Thymus (tissue), 11 donors: ENCODE measurements at regions not wholly inside any gene's neighbourhood (a gene's known extent, or its start where the extent isn't known, plus 50 kb on each side); places are given as distances from the start of the nearest gene placed in this dataset.

Experiments
- DNase-seq, 9 donors: peaks; one replicate each; pipeline ENCODE4 v3.0.0-alpha.2; 2013; ENCODE audit warnings: low spot score in 9 of 9, low read depth in 6 of 9, missing footprints in 1 of 9
- H3K27ac ChIP-seq, 2 donors: one replicate each; pipeline ENCODE4 v1.5.1; 2013; ENCODE audit warnings: control low read depth in 1 of 2, low read depth in 1 of 2, low read length in 1 of 2, mild to moderate bottlenecking in 1 of 2, moderate library complexity in 1 of 2
- H3K27me3 ChIP-seq, 2 donors: one replicate each; pipeline ENCODE4 v1.5.1; 2013; ENCODE audit warnings: low read length in 1 of 2; ENCODE audit not compliant: control insufficient read depth in 2 of 2, insufficient read depth in 1 of 2
- H3K36me3 ChIP-seq, 2 donors: one replicate each; pipeline ENCODE4 v1.5.1; 2013; ENCODE audit warnings: low read length in 1 of 2, mild to moderate bottlenecking in 1 of 2, moderate library complexity in 1 of 2; ENCODE audit not compliant: control insufficient read depth in 2 of 2, insufficient read depth in 2 of 2
- H3K4me1 ChIP-seq, 2 donors: one replicate each; pipeline ENCODE4 v1.5.1; 2013; ENCODE audit warnings: low read length in 2 of 2; ENCODE audit not compliant: control insufficient read depth in 2 of 2, insufficient read depth in 2 of 2
- H3K4me3 ChIP-seq, 2 donors: one replicate each; pipeline ENCODE4 v1.5.1; 2013; ENCODE audit warnings: low read length in 2 of 2, control low read depth in 1 of 2, mild to moderate bottlenecking in 1 of 2
- H3K9me3 ChIP-seq, 2 donors: one replicate each; pipeline ENCODE4 v1.5.1; 2013; ENCODE audit warnings: low read length in 1 of 2, mild to moderate bottlenecking in 1 of 2; ENCODE audit not compliant: control insufficient read depth in 2 of 2, insufficient read depth in 1 of 2
- WGBS: extraction: QIAGEN DNeasy Blood & Tissue Kit; methylation state at CpG from one replicate; pipeline ENCODE4 v1.1.7; 2013; 5-methylcytosine and 5-hydroxymethylcytosine counted together
- donor health status: healthy.

- no peaks in the 10 kb centered on the region for H3K4me1 ChIP-seq
- no peak overlapping the region for H3K27ac ChIP-seq
- DNase-seq, result no peak
- H3K36me3 ChIP-seq, result no peaks in the 10 kb centered on the region
- 97% methylated on average over 2 of the region's 2 CpGs for WGBS
- H3K4me3 ChIP-seq, result no peak overlapping the region
- H3K27me3 ChIP-seq, result no peaks in the 10 kb centered on the region
- no peaks in the 10 kb centered on the region for H3K9me3 ChIP-seq
Observed at GRCh38 chr11:100550298-100550697, 136.8 kb upstream of the ARHGAP42 start.

DNA sequence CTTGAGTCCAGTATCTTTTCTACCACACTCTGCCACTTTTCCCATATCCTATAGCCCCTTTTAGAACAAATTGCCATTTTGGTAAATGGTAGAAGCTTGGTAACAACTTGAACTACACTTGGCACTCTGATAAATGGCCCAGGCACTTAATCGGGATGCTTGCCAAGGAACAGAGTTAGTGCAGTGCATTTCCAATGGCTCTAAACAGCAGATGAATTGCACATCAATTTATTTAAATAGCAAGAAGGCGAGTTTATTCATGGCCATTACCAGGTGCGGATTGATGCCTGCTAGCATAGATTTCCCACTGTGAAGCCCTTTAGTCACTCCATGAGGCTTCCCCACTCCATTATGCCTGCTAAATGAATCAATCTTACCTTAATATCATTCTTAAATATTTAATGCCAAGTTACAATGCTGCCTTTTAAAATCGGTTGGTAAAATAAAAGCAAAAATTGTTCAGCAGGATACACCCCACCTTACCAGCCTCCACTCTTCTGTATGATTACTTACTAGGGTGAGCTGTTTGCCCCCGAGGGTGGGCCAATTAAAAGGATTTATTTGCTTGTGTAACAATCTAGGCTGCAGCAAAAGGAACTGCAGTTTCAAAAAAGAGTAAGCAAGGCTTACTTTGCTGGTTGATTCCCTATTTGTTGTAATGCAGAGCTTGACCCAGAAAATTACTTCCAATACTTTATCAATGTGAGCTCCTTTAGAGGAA is 136.0 kb upstream of the ARHGAP42 start:
- no peak overlapping the region for H3K4me3 ChIP-seq
- 64% methylated on average over 5 of the region's 5 CpGs for WGBS
- no peak overlapping the region for H3K27ac ChIP-seq
- no peaks in the 10 kb centered on the region for H3K4me1 ChIP-seq
- H3K9me3 ChIP-seq, result no peaks in the 10 kb centered on the region
- no peaks in the 10 kb centered on the region for H3K36me3 ChIP-seq
- no peaks in the 10 kb centered on the region for H3K27me3 ChIP-seq
- DNase-seq, result no peak

DNA sequence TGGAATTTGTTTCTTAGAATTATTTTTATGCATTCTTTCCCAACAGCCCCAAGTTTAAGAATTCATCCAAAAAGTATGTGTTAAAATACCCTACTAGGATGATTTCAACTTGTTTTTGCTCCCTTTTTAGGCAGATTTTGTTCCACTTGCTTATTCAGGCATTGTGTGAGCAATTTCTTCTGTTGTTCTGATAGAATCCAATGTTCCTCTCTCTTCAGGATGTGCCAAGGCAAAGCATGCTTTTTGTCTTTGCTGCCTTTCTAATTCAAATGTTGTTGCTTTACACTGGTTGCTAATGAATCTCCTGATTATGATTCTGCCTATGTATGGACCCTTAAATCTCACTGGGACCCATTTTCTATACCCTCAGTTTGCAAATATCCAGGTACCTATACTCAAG is 131.2 kb upstream of the ARHGAP42 start:
- no peak overlapping the region for H3K4me3 ChIP-seq
- no peak for DNase-seq
- no peak overlapping the region for H3K27ac ChIP-seq
- H3K4me1 ChIP-seq, result no peaks in the 10 kb centered on the region
- no peaks in the 10 kb centered on the region for H3K36me3 ChIP-seq
- H3K9me3 ChIP-seq, result no peaks in the 10 kb centered on the region
- H3K27me3 ChIP-seq, result no peaks in the 10 kb centered on the region

- 84% methylated on average over 1 of the region's 1 CpG for WGBS
- H3K9me3 ChIP-seq, result no peaks in the 10 kb centered on the region
- no peaks in the 10 kb centered on the region for H3K27me3 ChIP-seq
- H3K4me3 ChIP-seq, result no peak overlapping the region
- H3K36me3 ChIP-seq, result no peaks in the 10 kb centered on the region
- DNase-seq, result no peak
- no peak overlapping the region for H3K27ac ChIP-seq
- no peaks in the 10 kb centered on the region for H3K4me1 ChIP-seq
Observed at GRCh38 chr11:100556781-100557180, 130.3 kb upstream of the ARHGAP42 start.

GRCh38 chr11:100557830-100558611 is 129.1 kb upstream of the ARHGAP42 start:
- DNase-seq, result no peak
- no peak overlapping the region for H3K27ac ChIP-seq
- H3K36me3 ChIP-seq, result no peaks in the 10 kb centered on the region
- 88% methylated on average over 8 of the region's 8 CpGs for WGBS
- H3K9me3 ChIP-seq, result no peaks in the 10 kb centered on the region
- H3K4me3 ChIP-seq, result no peak overlapping the region
- H3K27me3 ChIP-seq, result no peaks in the 10 kb centered on the region
- H3K4me1 ChIP-seq, result no peaks in the 10 kb centered on the region

DNA sequence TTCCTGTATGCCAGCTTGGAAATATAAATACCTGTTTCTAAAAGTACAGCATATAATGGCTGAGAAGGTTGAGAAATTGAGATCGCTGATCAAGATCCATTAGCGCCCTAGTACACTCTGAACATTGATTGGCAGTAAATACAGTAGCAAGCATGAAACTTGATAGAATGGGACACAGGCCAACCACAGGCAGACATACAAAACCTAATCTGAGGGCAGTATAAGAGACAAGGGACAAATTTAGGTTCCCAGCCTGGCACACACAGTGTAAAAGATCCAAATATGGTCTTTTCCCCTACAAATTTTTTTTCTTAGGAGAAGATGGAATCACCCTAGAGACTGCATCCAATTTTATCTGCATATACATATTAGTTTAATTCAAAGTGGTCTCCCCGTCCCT is 126.5 kb upstream of the ARHGAP42 start:
- no peak overlapping the region for H3K4me3 ChIP-seq
- no peak for DNase-seq
- no peaks in the 10 kb centered on the region for H3K9me3 ChIP-seq
- H3K27me3 ChIP-seq, result no peaks in the 10 kb centered on the region
- no peak overlapping the region for H3K27ac ChIP-seq
- WGBS, result 77% methylated on average over 3 of the region's 3 CpGs
- H3K4me1 ChIP-seq, result no peaks in the 10 kb centered on the region
- no peaks in the 10 kb centered on the region for H3K36me3 ChIP-seq

- WGBS, result 47% methylated on average over 1 of the region's 1 CpG
- Histone ChIP-seq H3K9me3 (no peaks in the 10 kb centered on the region), H3K27me3 (no peaks in the 10 kb centered on the region), H3K27ac (no peak overlapping the region), H3K36me3 (no peaks in the 10 kb centered on the region), H3K4me3 (no peak overlapping the region), H3K4me1 (no peaks in the 10 kb centered on the region)
- no peak for DNase-seq
Observed at GRCh38 chr11:100561323-100561722, 125.8 kb upstream of the ARHGAP42 start.

- no peak for DNase-seq
- Histone ChIP-seq H3K27ac (no peak overlapping the region), H3K9me3 (no peaks in the 10 kb centered on the region), H3K4me3 (no peak overlapping the region), H3K4me1 (no peaks in the 10 kb centered on the region), H3K27me3 (no peaks in the 10 kb centered on the region), H3K36me3 (no peaks in the 10 kb centered on the region)
- 88% methylated on average over 2 of the region's 2 CpGs for WGBS
Observed at GRCh38 chr11:100562128-100562527, 125.0 kb upstream of the ARHGAP42 start.

GRCh38 chr11:100563541-100564280 is 123.4 kb upstream of the ARHGAP42 start:
- Histone ChIP-seq H3K4me3 (no peak overlapping the region), H3K27me3 (no peaks in the 10 kb centered on the region), H3K9me3 (no peaks in the 10 kb centered on the region), H3K36me3 (no peaks in the 10 kb centered on the region), H3K27ac (no peak overlapping the region), H3K4me1 (no peaks in the 10 kb centered on the region)
- DNase-seq, result no peak
- 92% methylated on average over 8 of the region's 8 CpGs for WGBS
